ENCODE measurements at regions not wholly inside any gene's neighbourhood (a gene's known extent, or its start where the extent isn't known, plus 50 kb on each side); places are given as distances from the start of the nearest gene placed in this dataset.

DNA sequence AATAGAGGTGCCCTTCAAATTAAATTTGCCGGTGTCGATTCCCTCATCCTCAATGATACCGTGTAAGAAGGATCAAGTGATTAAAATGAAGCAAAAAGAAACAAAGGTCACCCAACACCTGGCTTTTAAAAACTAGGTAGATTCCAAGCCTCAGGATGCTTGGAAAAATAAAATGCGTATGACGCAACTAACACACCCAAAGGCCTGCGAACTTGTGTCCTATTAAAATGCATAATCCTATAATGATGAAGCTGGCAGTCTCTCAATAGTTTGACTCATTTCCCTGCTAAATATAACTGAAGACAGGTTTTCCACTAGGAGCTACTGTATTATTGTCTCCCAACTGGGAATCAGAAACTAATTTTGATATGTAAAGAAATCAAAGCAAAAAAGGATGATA lies 263.2 kb downstream of the DHX15 start:
- 0 out of 2 replicates have a peak overlapping the region, but pooled peaks have one; percentile 54 for H2BK12ac ChIP-seq (ENCODE audit: low read depth, low read length)
- no peak overlapping the region; the same call in 1 of the 2 replicates for H2BK20ac ChIP-seq (ENCODE audit: low read length)
- H3K23me2 ChIP-seq (ENCODE audit: low read depth, low read length), result peaks cover 2% of the 10 kb centered on the region; the same call in 1 of the 2 replicates
- no peaks in the 10 kb centered on the region for H3K79me1 ChIP-seq (ENCODE audit: low read depth, low read length)
- WGBS, 2 experiments (ENCODE audit: extremely low coverage in 1 of 2, insufficient coverage in 1 of 2, insufficient read length in 1 of 2, insufficient replicate concordance in 2 of 2, low coverage in 1 of 2, low lambda C conversion rate in 2 of 2, missing lambda C conversion rate in 1 of 2), result 37% methylated on average over 6 of the region's 6 CpGs; no CpG with 5 or more reads in 1 of the 2 experiments
- H2BK5ac ChIP-seq (ENCODE audit: low read depth, low read length), result peak overlapping the region; percentile 80; the same call in 1 of the 2 replicates
- no peak overlapping the region for H2AFZ ChIP-seq (ENCODE audit: low read length)
- peak overlapping the region; percentile 4; the same call in 1 of the 2 replicates for H3K27ac ChIP-seq (ENCODE audit: low read depth, low read length)
- H3K9ac ChIP-seq (replicated peaks in 1 of 4; ENCODE audit: extremely low read depth in 1 of 4, low read depth in 3 of 4, low read length in 3 of 4), result no peak overlapping the region
- no peak overlapping the region for H3K4ac ChIP-seq (replicated peaks; ENCODE audit: insufficient read length, low read depth, low read length)
- H3K23ac ChIP-seq (ENCODE audit: insufficient read length), result no peak overlapping the region
- CTCF ChIA-PET (ENCODE audit: partially characterized antibody), result interaction anchor here (0.6 to 3.4 kb wide), 8 partner anchors 12 to 197 kb away, joined by 3 to 21 read pairs (median 3); no protein-coding TSS in a partner anchor
- H3K27me3 ChIP-seq (replicated peaks in 1 of 4; ENCODE audit: control insufficient read depth in 3 of 4, extremely low read depth in 1 of 4, insufficient read depth in 3 of 4, low read length in 3 of 4), result no peaks in the 10 kb centered on the region
- FAIRE-seq (no peak), DNase-seq (ENCODE audit: low read depth in 1 of 2, low spot score in 2 of 2) (no peak)
- no peak overlapping the region for H2BK15ac ChIP-seq (ENCODE audit: low read length)
- H2AK5ac ChIP-seq (ENCODE audit: low read depth, low read length), result no peak overlapping the region
- peaks cover 0 to 28% of the 10 kb centered on the region in 2 experiments; a peak in 3 of 4 replicates for H3K79me2 ChIP-seq (ENCODE audit: control insufficient read depth in 1 of 2, insufficient read depth in 2 of 2, low read length in 2 of 2)
- H3K4me3 ChIP-seq (ENCODE audit: extremely low read depth in 1 of 4, insufficient read depth in 2 of 4, low read depth in 3 of 4, low read length in 4 of 4), result peak overlapping the region in 2 of 4 experiments; percentile 26 to 49; a peak in 4 of 8 replicates
- peaks cover 0 to 6% (median 0%) of the 10 kb centered on the region in 4 experiments; a peak in 3 of 8 replicates for H3K36me3 ChIP-seq (ENCODE audit: control insufficient read depth in 2 of 4, insufficient read depth in 4 of 4, low read length in 3 of 4)
- H3K18ac ChIP-seq (ENCODE audit: extremely low read depth, low read length), result peak overlapping the region; percentile 17
- no peaks in the 10 kb centered on the region for H4K20me1 ChIP-seq (replicated peaks in 1 of 2; ENCODE audit: control insufficient read depth in 1 of 2, insufficient read depth in 2 of 2, low read length in 2 of 2)
- no peak overlapping the region for H3K56ac ChIP-seq (replicated peaks; ENCODE audit: insufficient read length, low read depth, low read length)
- H4K91ac ChIP-seq (replicated peaks; ENCODE audit: insufficient read length, low read length), result peak overlapping the region; percentile 26
- no peak for TF ChIP-seq KDM4A (IDR thresholded peaks at IDR 0.05; ENCODE audit: low read depth, low read length, severe bottlenecking)
- TF ChIP-seq CEBPB (IDR thresholded peaks at IDR 0.05; ENCODE audit: low read depth, low read length), result peak; percentile 83
- no peak overlapping the region for H3K14ac ChIP-seq (ENCODE audit: insufficient read length)
- H4K8ac ChIP-seq (ENCODE audit: extremely low read depth, insufficient read depth, low read length), result no peak overlapping the region
- H3K4me1 ChIP-seq (replicated peaks in 1 of 4; ENCODE audit: control insufficient read depth in 3 of 4, insufficient read depth in 4 of 4, low read length in 3 of 4), result peaks cover 4 to 24% (median 13%) of the 10 kb centered on the region in 4 experiments; a peak in 6 of 7 replicates
- H3K9me3 ChIP-seq (ENCODE audit: insufficient read depth in 2 of 2, low read depth in 1 of 2, low read length in 1 of 2), result no peaks in the 10 kb centered on the region
- H2BK120ac ChIP-seq (replicated peaks; ENCODE audit: low read depth, low read length), result no peak overlapping the region
- no peak overlapping the region for H4K5ac ChIP-seq (ENCODE audit: insufficient read length, low read depth, low read length)
- peak overlapping the region; percentile 61 to 80; a peak in 3 of 4 replicates for H3K4me2 ChIP-seq (ENCODE audit: insufficient read depth in 1 of 2, low read depth in 2 of 2, low read length in 2 of 2)
- POLR2A ChIA-PET (ENCODE audit: partially characterized antibody), result interaction anchor here (1.1 to 2.0 kb wide), 6 partner anchors 9 to 105 kb away, joined by 3 to 6 read pairs (median 4); no protein-coding TSS in a partner anchor
